HUDEP-2 (cell line): ENCODE measurements at regions not wholly inside any gene's neighbourhood (a gene's known extent, or its start where the extent isn't known, plus 50 kb on each side); places are given as distances from the start of the nearest gene placed in this dataset.

Source experiments
- DNase-seq, 76 experiments: peaks; one replicate each; lab custom pipeline; 2025; ENCODE audit not compliant: unreplicated experiment in 76 of 76; lab: John Stamatoyannopoulos, UW

GRCh38 chr20:16942756-16943155 lies 194.6 kb downstream of the OTOR start:
- DNase-seq = no peak

DNA sequence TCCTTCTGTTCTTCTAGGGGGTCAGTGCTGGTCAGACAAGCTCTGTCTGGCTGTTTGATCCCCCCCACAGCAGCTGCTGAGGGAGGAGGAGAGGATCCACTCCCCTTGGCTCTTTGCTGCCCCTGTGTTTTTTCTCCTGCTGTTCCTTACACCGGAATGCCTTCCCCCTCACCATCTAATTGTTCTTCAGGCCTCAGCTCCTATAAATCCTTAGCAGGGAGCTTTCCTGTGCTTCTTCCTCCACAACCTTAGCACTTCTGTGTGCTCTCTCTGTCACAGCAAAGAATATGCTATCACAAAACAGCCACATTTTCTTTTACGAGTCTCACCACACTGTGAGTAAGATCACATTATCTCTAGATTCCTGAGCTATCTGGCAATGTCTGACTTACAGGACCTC lies 196.6 kb downstream of the OTOR start:
- DNase-seq = no peak

GRCh38 chr20:16945619-16946018 lies 197.5 kb downstream of the OTOR start:
- no peak for DNase-seq

DNA sequence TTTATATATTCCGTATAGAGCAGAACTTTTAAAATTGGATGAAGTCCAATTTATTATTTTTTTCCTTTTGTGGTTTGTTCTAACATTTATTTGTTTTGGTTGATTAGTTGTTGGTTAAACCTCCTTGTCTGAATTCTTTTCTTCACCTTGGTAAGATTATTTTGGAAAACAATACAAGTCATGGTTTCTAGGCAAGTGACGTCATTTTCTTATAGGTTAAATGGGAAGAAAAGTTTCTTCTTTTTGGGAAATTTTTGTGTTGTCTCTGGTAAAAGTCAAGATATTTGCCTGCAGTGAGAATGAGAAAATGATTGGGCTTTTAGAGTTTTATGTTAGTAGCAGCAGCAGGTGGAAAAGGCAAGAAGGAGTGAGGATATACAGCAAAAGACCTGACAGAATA lies 197.9 kb downstream of the OTOR start:
- no peak for DNase-seq

- DNase-seq = no peak
These were observed 199.3 kb downstream of the OTOR start for GRCh38 chr20:16947479-16947878.

GRCh38 chr20:16951876-16952275 lies 203.7 kb downstream of the OTOR start:
- DNase-seq = no peak

DNA sequence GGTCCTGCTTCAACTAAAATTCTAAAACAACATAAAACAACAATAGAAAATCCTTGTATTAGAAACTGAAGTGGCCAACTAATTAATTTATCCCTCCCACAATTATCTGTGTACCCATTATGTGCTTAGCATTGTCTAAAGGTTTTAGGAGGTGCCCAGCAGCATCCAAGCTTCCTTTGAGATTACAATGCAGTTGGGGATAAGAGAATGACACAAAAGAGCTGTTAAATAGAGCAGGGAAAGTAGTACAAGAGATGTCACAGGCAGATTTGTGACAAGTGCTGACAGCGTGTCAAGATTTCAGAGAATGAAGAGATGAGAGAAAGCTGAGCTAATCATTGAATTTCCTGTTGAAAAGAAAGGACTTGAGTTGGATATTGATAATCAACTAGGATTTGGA lies 204.8 kb downstream of the OTOR start:
- no peak for DNase-seq

DNA sequence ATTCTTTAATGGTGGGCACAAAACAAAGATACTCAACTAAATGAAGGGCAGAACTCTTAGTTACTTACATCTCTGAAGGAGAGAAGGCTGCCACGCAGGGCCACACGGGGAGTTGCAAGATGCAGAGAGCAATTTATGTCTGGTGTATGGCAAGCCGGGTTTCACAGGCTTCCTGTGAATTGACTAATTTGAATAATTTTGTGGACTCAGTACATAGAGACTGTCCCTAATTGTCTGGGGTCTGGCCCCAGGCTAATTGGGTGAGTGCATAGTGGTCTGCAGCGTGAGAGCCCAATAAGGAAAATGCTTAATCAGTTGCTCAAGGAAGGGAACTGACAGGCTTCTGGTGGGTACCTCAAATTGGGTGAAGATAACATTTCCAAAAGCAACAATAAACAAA lies 205.7 kb downstream of the OTOR start:
- no peak for DNase-seq

GRCh38 chr20:16955462-16955861 lies 207.3 kb downstream of the OTOR start:
- DNase-seq = no peak

DNA sequence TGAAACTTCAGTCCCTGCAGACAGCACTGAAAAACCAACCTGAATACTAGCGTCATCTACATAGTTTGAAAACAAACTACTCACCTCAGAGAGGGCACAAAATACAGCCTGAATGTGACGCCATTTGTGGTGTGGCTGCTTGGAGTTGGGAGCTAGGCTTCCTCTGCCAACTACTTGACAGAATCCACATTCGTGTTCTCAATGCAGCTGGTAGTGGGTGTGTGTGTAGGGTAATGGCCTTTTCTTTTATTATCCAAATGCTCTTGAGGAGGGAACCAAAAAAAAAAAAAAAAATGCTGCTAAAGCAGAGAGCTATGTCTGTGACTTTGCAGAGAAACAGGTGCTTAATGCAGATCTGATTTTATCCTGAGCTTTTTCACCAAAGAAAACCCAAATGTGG lies 207.8 kb downstream of the OTOR start:
- DNase-seq = no peak

GRCh38 chr20:16965401-16965800 lies 217.2 kb downstream of the OTOR start:
- no peak for DNase-seq

DNA sequence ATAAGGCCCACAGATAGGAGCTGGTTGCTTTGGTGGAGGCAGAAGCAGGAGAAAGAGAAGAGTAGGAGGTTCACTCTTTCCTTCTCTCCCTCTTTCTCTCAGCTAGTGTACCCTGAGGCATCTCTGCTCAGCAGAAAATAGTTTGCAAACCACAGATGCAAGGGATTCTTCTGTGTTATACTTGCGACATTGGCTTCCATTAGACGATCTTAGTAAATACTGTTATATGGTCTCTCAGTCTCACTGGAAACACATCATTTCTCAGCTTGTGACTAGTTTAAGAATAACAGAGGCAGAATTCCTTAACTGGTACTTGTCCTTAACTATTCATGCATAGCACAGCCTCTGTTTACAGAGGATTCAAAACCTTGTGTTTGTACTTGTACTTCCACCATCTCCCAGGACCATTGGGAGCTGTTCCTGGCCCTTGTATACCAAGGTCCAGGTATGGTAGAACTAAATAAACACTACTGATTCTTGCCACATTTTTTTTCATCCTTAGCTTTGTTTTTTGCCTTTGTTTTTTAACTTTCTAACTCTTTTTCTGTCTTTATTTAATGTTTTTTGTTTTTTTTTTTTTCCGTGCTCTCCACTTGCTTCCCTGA lies 218.2 kb downstream of the OTOR start:
- DNase-seq = no peak

- DNase-seq = no peak
These were observed 219.9 kb downstream of the OTOR start for GRCh38 chr20:16968099-16968498.

DNA sequence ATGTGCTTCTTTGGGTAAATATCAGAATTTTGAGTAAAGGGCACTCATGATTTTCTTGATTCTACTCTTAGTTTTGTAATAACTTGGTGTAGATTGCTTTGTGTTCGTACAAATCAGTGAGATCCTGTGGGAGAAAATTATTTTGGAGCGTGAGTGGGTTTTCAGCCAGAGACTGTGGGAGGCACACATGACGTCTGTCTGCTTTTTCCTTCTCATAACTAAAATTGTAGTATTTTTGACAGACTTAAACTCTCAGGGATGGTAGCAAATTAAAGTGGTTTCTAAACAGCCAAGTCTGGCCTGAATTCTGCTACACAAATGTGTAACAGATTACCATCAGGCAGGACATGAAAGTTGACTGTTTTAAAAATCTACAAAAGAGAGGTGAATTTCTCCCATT lies 222.6 kb downstream of the OTOR start:
- no peak for DNase-seq

DNA sequence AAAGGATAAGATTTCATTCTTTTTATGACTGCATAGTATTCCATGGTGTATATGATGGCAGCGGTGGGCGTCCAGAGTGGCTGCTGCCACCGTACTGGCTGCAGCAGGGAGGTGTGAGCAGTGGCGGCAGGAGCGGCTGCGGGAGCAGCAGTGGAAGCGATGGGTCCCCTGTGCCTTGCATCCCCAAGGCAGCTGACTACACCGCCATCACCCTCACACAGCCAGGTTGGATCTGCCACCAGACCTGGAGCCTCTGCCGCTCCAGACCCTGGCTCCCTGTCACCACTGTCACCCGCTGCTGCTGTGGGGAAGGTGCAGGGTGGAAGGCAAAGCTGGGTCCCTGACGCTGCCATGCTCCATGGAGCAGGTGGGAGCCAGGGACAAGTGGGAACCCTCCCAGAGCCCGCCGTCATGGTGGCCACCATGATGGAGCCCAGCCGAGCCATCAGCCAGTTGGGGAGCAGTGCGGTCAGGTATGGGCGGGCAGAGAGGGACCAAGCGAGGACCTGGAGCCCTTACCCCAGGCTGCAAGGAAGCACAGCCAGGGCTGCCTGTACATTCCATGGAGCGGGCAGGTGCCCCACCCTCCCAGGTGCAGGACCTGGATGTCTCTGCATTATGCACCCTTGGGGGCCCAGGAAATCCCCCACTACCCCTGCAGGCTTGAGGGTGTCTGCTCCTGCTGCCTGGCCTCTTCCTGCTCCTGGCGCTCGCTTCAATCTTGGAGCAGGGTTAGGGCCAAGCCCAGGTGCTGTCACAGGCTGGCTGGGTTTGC lies 226.1 kb downstream of the OTOR start:
- DNase-seq = no peak

GRCh38 chr20:16974855-16975162 lies 226.7 kb downstream of the OTOR start:
- no peak for DNase-seq

DNA sequence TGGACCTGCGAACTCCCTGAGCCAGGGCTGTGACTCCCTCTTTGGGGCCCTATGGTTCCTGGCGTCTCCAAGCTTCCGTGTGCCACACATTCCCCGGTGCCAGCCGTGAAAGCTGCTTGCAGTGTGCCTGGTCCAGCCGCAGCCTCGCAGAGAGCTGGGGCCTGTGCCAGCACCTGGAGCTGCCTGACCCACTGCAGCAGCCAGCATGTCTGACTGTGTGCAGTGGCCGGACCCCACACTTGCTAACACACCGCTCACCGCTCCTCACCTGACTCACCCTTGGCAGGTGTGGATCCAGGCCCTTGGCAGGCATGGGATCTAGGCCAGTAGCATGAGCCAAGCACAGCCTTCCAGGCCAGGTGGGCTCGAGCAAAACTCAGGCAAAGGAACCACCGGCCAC lies 227.5 kb downstream of the OTOR start:
- DNase-seq = no peak

DNA sequence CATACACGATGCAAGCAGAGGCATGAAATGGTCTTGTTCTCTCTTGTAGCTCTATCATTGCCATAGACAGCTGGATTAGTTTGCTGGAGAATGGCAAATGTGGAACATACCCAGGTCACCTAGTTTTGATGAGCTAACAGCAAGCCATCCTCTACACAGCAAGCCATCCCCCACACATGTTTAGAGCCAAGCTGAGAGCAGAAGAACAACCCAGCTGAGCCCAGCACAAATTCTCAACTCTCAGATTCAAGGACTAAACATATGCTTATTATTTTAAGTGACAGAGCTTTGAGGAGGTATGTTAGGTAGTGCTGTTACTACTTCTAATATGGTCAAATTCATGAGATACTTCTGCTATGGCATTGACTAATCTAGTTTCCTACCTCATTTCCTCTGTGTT lies 230.3 kb downstream of the OTOR start:
- DNase-seq = no peak

GRCh38 chr20:16982091-16982726 lies 234.1 kb downstream of the OTOR start:
- no peak for DNase-seq

- no peak for DNase-seq
These were observed 236.3 kb downstream of the OTOR start for GRCh38 chr20:16984481-16984880.

DNA sequence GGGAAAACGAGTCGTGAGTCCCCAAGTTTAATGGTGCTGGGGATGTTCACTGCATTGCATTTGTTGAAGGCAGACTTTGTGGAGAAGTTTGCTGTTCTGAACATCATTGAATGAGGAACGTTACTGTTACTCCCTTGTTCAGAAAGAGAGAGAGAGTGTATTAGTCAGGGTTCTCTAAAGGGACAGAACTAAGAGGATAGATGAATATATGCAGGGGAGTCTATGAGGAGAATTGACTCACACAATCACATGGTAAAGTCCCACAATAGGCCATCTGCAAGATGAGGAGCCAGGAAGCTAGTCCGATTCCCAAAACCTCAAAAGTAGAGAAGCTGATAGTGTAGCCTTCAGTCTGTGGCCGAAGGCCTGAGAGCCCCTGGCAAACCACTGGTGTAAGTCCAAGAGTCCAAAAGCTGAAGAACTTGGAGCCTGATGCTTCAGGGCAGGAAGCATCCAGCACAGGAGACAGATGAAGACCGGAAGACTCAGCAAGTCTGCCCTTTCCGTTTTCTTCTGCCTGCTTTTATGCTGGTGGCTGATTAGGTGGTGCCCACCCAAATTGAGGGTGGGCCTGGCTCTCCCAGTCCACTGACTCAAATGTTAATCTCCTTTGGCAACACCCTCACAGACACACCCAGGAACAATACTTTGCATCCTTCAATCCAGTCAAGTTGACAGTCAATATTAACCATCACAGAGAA lies 223.5 kb upstream of the PCSK2 start:
- DNase-seq = no peak

DNA sequence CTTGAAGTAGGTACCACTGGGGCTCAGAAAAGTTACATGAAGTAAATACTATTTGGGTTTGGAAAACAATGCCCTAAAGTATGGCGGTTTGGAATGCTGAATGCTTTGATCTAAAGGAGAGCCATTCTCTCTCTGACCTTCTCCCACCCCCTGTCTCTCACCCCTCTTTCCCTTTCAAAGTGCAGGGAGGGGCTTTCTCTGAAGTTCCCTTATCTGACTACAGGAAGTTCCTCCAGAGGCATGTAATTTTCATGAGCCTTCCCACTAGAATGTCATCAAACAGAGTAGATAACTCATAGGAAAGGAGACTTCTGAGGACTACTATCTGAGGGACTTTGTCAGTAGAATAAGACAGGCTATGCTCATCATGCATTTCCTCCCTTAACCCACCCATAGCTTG lies 216.7 kb upstream of the PCSK2 start:
- DNase-seq = no peak
